Body of pancreas (tissue), 4 donors: ENCODE measurements at regions not wholly inside any gene's neighbourhood (a gene's known extent, or its start where the extent isn't known, plus 50 kb on each side); places are given as distances from the start of the nearest gene placed in this dataset.

ENCODE experiments used
- ATAC-seq: fragments of 150-250 bp; one replicate; pipeline ENCODE4 v1.9.1; 2016
- DNase-seq, 4 donors: peaks; one replicate each; pipeline ENCODE4 v3.0.0-alpha.2; 2019
- H3K27ac ChIP-seq, 4 donors: fragments of 200-600 bp; sonication (generic); 1 replicate in 3 of 4; 2 replicates in 1 of 4; pipeline versions ENCODE4 v1.5.1 to v1.6.1; 2016 to 2019; ENCODE audit warnings: mild to moderate bottlenecking in 1 of 4, mixed read lengths in 1 of 4, moderate library complexity in 1 of 4
- H3K27me3 ChIP-seq, 2 donors: fragments of 200-600 bp; sonication (generic); one replicate each; pipeline ENCODE4 v1.6.0; 2016; ENCODE audit warnings: mild to moderate bottlenecking in 1 of 2
- H3K36me3 ChIP-seq, 2 donors: fragments of 200-600 bp; sonication (generic); replicated peaks in 1 of 2; 2 replicates each; pipeline ENCODE4 v1.5.1; 2016; ENCODE audit warnings: low read depth in 2 of 2; ENCODE audit not compliant: insufficient read depth in 1 of 2
- H3K4me1 ChIP-seq: fragments of 200-600 bp; sonication (generic); one replicate; pipeline ENCODE4 v1.6.0; 2016
- H3K4me3 ChIP-seq, 2 donors: fragments of 200-600 bp; sonication (generic); 1 replicate in 1 of 2; 2 replicates in 1 of 2; pipeline ENCODE4 v1.5.1; 2016 to 2019
- H3K9me3 ChIP-seq, 3 donors: fragments of 200-600 bp; sonication (generic); 1 replicate in 2 of 3; 2 replicates in 1 of 3; pipeline ENCODE4 v1.5.1; 2016
- CTCF ChIP-seq, 7 experiments: fragments of 450-650 bp in 4 of 7; fragments of 200-600 bp in 3 of 7; sonication (generic) in 3 of 7; IDR thresholded peaks; one replicate each; pipeline ENCODE4 v1.5.1; 2016 to 2019; ENCODE audit warnings: antibody characterized with exemption in 7 of 7
- POLR2A ChIP-seq, 3 donors: fragments of 450-650 bp; IDR thresholded peaks; one replicate each; pipeline ENCODE4 v1.6.1; 2016; ENCODE audit warnings: antibody characterized with exemption in 3 of 3, mild to moderate bottlenecking in 2 of 3
- WGBS, 2 donors: methylation state at CpG; one replicate each; pipeline ENCODE4 v1.1.5; 2017; 5-methylcytosine and 5-hydroxymethylcytosine counted together
- intact Hi-C: fragments of 100-400 bp; cut with DNase I; formaldehyde crosslinking; loops from one replicate; pipeline ENCODE4 v1.15.1; 2023

- 54 to 58% methylated on average over 3 of the region's 3 CpGs for WGBS, 2 donors
- no peaks in the 10 kb centered on the region for H3K36me3 ChIP-seq
- DNase-seq: no peak
- H3K27ac ChIP-seq: no peak overlapping the region
- no peaks in the 10 kb centered on the region for H3K4me1 ChIP-seq
- TF ChIP-seq CTCF (IDR thresholded peaks at IDR 0.05): no peak
- TF ChIP-seq POLR2A (IDR thresholded peaks at IDR 0.05): no peak
- peaks cover 0 to 3% of the 10 kb centered on the region in 2 donors for H3K27me3 ChIP-seq
- intact Hi-C loops: no loop called here
- H3K9me3 ChIP-seq: no peaks in the 10 kb centered on the region
- ATAC-seq: no peak
- H3K4me3 ChIP-seq: no peak overlapping the region
Measured at GRCh38 chr1:209213989-209214388, 369.5 kb upstream of the CAMK1G start.

- Histone ChIP-seq H3K27ac (no peak overlapping the region), H3K4me3 (no peak overlapping the region), H3K9me3 (no peaks in the 10 kb centered on the region), H3K36me3 (no peaks in the 10 kb centered on the region), H3K4me1 (no peaks in the 10 kb centered on the region), H3K27me3 (no peaks in the 10 kb centered on the region)
- intact Hi-C loops: no loop called here
- DNase-seq (no peak), ATAC-seq (no peak)
- TF ChIP-seq POLR2A (IDR thresholded peaks at IDR 0.05) (no peak), CTCF (IDR thresholded peaks at IDR 0.05) (no peak)
Measured at GRCh38 chr1:209215826-209216225, 367.7 kb upstream of the CAMK1G start.

DNA sequence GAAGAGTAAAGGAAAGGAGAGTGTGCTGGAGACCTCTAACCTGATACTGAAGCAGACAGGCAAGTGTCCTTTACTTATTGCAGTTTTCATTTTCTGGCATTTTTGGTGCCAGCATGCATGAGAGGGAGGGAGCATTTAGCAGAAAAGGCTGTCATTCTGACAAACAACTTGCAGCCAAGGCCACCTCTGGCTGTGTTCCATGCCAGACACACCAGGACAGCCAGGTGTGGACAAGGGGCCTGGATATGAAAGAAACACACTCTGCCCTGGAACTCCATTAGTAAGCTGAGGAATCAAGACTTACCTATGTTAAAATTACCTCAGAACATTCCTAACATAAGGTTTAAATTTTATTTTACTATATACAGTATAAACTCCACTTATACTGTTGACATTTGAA, 365.4 kb upstream of the CAMK1G start:
- Histone ChIP-seq H3K4me1 (no peaks in the 10 kb centered on the region), H3K9me3 (no peaks in the 10 kb centered on the region), H3K27ac (no peak overlapping the region), H3K27me3 (no peaks in the 10 kb centered on the region), H3K4me3 (no peak overlapping the region), H3K36me3 (no peaks in the 10 kb centered on the region)
- TF ChIP-seq CTCF (IDR thresholded peaks at IDR 0.05) (no peak), POLR2A (IDR thresholded peaks at IDR 0.05) (no peak)
- intact Hi-C loops: no loop called here
- ATAC-seq (no peak), DNase-seq (peak in 1 of 4 donors; percentile 48)

DNA sequence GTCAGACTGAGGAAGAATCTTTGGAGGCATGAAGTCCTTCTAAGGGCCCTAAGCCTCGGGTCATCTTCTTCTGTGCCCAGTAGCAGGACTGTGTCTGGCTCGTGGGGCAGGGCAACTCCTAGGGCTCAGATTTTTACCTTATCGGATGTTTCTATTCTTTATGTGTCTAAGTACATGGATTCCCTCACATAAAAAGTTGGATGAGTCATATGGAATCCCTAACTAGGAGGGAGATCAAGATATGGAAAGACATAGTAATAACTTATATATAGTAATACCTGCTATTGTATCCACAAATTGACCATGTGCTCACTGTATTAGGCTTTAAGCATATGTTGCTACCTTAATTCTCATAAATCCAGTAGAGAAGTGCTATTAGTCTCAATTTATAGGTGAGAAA, 364.5 kb upstream of the CAMK1G start:
- Histone ChIP-seq H3K27ac (no peak overlapping the region), H3K4me3 (no peak overlapping the region), H3K36me3 (no peaks in the 10 kb centered on the region), H3K9me3 (no peaks in the 10 kb centered on the region), H3K27me3 (no peaks in the 10 kb centered on the region), H3K4me1 (no peaks in the 10 kb centered on the region)
- no peak for ATAC-seq
- intact Hi-C loops: no loop called here
- 91 to 93% methylated on average over 3 of the region's 3 CpGs for WGBS, 2 donors
- DNase-seq: no peak
- TF ChIP-seq CTCF (IDR thresholded peaks at IDR 0.05) (no peak), POLR2A (IDR thresholded peaks at IDR 0.05) (no peak)

DNA sequence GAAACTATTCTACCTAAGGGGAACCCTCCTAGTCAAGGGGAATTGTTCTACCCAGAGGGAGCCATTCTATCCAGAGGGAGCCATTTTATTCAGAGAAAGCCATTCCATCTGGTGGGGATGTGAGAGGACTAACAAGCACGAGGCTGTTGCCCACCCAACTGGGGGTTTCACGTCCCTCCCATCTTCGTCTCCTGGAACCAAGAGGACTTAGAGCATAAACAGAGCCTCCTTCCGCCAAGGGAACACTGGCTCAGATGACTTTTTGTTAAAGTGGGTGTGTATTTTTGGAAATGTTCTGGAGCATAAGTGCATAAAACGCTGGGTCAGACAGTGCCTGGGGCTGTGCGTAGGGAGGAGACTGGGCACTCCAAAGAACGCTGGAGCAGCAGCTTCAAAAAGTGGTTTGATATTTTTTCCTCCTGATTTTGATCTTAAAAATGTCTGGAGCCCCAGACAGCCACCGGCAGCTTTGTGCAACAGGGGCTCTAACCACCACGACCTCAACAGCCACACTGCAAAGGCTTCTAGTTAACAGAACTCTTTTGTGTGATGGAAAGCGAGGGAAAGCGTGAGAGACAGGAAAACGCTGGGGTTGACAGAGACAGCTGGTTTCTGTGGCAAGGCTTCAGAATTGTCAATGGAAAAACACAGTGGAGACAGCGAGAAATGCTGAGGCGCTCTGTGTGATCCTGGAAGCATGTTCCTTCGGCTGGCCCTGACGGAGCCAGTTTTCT, 363.6 kb upstream of the CAMK1G start:
- Histone ChIP-seq H3K27me3 (no peaks in the 10 kb centered on the region), H3K9me3 (no peaks in the 10 kb centered on the region), H3K36me3 (no peaks in the 10 kb centered on the region), H3K4me1 (no peaks in the 10 kb centered on the region), H3K4me3 (no peak overlapping the region), H3K27ac (no peak overlapping the region)
- intact Hi-C loops: no loop called here
- 56 to 77% methylated on average over 16 of the region's 16 CpGs for WGBS, 2 donors
- ATAC-seq (no peak), DNase-seq (no peak)
- TF ChIP-seq POLR2A (IDR thresholded peaks at IDR 0.05) (no peak), CTCF (IDR thresholded peaks at IDR 0.05) (no peak)
